ENCODE measurements at regions not wholly inside any gene's neighbourhood (a gene's known extent, or its start where the extent isn't known, plus 50 kb on each side); places are given as distances from the start of the nearest gene placed in this dataset.

DNA sequence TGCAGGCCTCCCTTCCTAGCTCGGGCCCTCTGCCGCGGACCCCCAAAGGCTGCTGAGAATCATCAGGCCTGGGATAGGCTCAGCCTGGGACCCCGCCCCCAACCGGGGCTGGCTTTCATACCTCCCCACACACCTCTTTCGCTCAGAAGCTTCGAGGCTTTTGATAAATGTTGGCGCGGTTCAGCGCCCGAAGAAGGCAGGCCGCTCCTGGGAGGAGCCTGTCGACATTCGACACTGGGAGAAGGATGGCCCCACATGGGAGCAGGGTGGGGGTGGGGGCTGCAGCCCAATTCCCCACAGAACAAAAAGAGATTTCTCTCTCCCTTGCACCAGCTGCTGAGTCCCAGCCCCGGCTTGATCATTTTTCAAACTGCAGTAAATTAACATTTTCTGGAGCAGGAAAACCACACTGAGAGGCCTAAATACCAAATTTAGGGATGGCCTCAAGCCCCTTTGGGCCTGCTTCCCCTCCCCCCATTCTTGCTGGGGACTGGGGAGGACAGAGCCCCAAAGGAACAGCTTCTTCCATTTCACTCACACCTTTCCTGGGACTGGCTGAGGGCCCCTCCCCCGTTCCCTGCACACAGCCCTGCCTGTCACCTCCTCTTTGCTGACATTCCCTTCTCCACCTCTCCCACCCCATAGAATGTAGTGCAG lies 112.9 kb upstream of the PJA1 start:
- no peak for DNase-seq (ENCODE audit: low read depth in 2 of 2)

DNA sequence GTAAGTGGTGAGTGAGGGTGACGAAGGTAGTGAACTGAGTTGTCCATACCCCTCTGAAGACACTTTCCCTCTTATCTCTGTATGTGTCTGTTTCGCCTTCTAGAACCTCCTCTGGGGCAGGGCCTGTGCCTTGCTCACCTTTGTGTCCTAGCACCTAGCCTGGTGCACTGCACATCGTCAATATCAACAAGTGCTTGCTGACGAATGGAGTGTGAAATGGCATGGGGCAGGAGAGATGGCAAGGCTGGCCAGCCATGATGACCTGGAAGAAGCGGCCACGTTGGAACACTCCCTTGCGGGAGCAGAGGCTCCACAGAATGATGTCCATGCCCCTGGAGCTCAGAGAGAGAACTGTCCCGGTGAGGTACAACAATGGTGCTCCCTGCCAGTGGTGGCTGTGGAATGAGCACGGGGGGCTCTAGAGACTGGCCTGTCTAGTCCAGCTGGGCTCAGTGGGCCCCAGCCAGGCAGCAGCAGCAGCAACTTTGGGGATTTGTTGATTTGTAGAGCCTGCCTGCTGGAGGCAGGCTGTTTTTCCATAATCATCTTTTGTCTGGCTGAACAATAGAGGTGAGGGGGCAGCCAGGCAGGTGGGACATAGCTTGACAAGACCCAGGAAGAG lies 112.2 kb upstream of the PJA1 start:
- no peak for DNase-seq (ENCODE audit: low read depth in 2 of 2)

DNA sequence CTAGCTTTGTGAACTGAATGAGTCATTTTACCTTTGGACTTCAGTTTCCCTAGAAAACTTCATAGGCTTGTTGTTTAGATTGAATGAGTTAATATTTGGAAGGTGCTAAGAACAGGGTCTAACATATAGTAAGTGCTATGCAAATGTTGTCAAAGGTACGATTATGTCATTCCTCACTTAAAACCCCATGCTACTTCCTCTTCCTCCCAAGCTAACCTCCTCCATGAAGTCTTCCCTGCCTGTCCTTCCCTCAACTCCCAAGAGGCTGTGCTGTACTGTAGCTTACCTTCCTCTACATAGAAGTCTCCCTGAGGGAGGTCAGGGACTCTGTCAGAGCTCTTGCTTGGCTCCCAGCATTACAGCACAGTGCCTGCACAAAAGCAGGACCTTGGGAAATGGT lies 103.4 kb upstream of the PJA1 start:
- DNase-seq (ENCODE audit: low read depth in 2 of 2) = no peak

DNA sequence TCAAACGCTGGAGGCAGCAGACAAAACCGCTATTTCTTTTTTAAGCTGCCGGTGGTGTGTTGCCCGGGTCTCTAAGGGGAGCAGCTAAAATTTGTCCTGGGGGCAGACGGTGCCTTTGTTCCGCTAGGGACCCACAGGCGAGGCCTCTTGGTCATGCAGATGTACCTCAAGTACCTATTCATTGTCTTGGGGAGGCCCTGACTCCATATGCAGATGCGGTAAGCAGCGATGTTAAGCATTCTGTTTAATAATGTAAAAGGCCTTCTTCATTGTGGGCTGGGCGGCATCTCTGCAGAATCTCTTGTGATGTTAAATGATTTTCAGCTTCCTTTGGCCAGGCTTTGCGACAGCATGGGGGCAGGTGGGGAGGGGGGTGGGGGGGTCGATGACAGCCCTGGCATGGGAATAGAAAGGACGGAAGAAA lies 98.9 kb upstream of the PJA1 start:
- no peak for DNase-seq (ENCODE audit: low read depth in 2 of 2)

DNA sequence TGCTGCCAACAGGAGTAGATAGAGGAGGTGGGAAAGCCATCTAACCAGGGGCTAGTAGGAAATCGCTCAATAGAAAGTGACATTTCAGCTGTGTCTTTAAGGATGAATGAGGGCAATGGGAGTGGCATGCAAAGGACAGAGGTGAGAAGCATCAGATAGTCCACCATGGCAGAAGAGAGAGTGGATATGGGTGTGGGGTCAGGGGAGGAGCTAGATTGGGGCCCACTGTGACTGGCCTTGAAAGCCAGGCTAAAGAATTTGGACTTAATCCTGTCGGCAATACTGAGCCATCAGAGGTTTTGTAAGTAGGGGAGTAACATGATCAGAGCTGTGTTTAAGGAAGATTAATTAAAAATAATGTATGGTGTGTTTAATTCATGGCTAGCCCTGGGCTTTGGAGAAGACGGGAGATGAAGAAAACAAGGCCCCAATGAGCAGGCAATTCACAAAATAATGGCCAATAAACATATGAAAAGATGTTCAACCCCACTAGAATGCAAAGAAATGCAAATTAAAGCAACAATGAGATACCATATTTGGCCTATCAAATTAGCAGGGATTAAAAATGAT lies 98.1 kb upstream of the PJA1 start:
- DNase-seq (ENCODE audit: low read depth in 2 of 2) = no peak

DNA sequence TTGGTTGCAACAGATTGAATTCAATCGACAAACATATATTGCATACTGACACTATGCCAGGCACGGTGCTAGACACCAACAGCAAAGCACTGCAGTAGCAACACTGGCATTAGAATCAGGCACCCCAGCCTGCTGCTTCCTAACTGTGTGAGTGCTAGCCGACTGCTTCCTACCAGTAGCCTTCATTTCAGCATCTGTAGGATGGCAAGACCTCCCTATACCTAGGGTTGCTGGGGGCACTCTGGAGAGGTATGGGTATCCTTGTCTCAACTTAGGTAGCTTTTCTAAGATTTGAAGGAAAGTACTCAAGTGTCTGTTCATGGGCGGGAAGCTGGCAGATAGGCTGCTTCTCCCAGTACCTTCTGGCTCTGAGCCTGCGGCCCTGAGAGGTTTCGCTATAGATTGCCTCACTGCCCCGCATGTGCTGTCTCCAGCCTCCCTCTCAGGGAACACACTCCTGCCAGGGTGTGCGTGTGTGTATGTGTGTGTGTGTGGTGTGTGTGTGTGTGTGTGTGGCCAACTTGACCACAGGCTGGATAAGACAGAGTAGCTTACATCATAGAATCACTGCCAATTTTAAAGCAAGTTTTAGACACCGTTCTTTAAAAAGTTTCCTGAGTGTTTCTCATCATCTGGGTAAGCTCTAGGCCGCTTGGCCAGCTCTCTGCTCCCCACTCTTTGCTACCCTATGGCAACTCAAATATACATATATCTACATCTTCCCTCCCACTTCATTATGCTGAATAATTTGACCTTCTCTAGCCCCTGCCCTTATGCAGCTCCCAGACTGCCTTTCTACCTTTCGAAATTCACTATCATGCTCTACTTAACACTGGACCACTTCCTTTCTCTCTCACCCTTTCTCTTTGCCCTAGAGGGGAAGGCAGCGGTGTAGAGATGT lies 97.0 kb upstream of the PJA1 start:
- no peak for DNase-seq (ENCODE audit: low read depth in 2 of 2)

DNA sequence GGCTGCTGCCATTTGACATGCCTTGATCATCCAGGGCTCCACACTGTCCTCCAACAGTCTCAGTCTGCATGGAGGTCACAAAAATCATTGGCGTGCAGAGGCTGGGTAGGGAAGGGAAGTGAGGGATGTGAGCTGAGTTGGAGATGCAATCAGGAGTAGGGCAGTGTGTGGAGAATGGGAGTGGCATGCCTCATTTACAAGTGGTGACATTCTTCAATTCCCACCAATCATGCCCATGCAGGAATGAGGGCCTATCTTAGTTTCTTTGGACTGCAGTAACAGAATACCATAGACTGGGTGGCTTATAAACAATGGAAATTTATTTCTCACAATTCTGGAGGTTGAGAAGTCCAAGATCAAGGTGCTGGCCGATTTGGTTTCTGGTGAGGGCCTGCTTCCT lies 94.9 kb upstream of the PJA1 start:
- DNase-seq (ENCODE audit: low read depth in 2 of 2) = no peak

DNA sequence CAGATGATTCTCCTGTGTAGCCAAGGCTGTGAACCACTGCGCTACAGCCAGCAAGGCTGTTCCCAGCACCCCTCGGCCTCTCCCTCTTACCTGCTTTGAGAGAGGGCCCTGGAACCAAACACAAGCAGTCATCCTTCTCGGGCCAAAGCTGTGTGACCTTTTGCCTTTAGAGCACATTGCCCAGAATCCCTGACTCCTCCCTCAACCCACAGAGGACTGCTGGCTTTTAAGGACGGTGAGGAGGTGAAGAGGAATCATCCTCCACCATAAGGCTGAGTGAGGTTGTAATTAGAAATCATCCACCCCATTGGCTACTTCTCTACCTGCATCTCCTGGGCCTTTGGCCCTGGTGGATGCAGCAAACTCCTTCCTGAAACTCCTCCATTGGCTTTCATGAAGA lies 93.6 kb upstream of the PJA1 start:
- no peak for DNase-seq (ENCODE audit: low read depth in 2 of 2)

DNA sequence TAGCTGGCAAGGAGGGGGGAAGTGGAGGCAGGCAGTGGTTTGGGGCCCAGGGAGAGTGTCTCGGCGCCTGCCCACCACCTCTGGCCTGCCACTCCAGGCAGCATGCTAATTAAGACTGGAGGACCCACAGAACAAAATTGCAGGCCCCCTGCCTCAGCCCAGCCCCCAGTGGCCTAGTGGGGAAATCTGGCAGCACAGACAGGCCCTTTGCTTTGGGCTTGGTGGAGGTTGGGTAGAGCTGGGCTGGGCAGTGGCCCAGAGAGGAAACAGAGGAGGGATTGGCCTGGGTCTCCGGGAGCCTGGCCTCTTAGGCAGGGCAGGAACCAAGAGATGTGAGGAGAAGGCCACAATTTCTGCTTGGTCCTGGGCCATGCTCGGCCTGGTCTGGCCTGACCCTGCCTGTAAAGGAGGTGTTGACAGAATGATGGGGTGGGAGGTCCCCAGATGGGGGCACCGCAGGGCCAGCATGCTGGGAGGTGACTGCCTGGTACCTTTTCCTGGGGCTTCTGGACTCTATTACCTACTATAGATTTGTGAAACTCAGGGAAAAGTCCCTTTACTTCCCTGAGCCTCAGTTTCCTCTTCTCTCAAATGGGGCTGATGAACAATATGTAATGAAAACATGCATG lies 92.4 kb upstream of the PJA1 start:
- DNase-seq (ENCODE audit: low read depth in 2 of 2) = no peak

DNA sequence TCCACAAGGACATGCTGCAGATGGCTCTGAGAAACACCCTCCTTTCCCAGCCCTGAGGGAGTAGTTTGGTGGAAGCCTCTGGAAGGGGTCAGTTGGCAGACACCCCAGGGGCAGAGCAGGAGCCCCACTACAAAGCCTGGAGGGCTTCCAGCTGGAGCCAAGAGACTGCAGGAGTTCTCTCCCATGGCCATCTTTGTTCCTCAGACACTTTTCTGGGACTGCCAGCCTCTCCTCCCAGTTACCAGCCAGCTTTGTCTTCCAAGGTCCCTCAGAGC lies 91.0 kb upstream of the PJA1 start:
- no peak for DNase-seq (ENCODE audit: low read depth in 2 of 2)

DNA sequence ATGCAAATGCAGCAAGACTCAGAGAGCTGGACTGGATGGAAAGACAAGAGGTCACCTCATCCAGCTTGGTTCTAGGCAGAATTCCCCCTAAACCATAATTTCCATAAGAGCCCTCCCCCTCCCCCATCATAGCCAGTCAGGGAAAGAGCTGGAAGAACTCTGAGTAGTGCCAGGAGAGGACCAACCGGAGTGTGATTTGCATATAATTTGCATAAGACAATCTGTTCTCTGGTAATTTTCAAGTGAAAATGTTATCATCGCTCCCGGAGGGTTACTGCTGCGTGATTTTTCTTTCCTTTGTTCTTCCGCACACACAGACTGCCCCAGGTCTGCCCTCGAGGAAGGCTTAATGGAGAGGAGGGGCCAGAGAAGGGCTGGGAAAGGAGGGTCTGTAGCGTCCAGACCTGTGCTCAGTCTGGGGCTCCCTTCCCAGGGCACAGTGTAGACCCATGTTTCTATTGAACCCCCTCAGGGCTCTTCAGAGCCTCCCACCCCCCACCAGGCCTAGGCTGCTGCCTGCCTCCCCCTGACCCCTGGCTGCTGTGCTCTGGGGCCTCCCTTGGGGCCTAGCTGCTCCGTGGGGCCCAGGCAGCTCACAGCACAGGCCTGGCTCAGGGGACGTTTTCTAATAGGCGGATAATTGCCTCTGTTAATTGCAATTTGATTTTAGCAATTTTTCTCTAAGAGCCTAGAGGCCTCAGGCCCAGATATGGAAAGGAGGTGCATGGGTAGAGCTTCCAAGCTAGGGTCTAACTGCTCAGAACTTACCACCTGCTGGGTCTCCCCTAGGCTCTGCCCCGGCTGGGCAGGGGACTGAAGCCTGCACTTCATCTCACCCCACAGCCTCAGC lies 90.4 kb upstream of the PJA1 start:
- no peak for DNase-seq (ENCODE audit: low read depth in 2 of 2)

DNA sequence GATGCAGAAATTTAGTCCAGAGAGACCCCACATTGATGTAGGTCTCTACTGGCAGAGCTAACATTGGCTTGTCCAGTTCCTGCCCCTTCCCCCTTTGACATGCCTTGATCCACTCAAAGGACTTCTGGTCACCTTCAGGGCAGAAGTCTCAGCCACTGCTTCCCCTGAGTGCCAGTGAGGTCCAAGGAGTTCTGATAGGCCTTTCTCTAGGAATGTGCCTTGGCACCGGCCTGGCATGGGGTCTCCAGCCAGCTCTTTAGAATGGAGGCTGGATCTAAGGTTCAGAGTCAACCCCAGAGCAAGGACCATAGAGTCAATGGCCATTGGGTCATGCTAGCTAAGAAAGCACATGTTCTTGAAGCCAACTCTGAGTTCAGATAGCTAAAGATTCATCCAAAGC lies 88.6 kb upstream of the PJA1 start:
- no peak for DNase-seq (ENCODE audit: low read depth in 2 of 2)

DNA sequence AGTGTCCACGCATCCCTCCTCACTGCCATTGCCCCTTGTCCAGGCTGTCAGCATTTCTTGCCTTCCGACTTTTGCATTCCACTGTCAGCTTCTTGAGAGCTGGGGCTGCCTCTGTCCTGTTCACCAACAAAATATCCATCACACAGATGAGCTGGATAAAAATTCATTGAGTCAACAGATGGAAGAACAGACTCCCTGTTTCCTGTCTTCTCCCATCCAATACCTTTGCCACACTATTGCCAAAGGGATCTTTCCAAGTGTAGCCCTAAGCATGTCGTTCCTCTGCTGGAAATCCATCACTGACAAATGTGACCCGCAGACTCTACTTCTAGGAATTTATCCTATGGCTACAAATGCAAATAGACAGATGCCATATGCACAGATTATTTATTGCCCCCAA lies 78.0 kb upstream of the PJA1 start:
- DNase-seq (ENCODE audit: low read depth in 2 of 2) = no peak

DNA sequence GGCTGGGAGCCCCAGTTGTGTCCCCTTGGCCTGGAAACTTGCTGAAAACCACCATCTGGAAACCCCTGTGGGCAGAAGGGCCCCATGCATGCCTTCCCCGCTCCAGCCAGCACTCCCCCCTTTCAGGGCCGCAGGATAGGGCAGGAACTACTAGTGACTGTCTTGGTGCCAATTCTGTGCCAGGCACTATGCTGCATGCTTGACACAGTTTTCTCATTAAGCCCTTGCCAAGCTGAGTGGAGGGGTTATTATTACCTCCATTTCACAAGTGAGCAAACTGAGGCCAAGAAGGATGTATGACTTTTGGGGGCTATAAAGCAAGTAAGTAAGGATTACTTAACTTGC lies 73.6 kb upstream of the PJA1 start:
- no peak for DNase-seq (ENCODE audit: low read depth in 2 of 2)

DNA sequence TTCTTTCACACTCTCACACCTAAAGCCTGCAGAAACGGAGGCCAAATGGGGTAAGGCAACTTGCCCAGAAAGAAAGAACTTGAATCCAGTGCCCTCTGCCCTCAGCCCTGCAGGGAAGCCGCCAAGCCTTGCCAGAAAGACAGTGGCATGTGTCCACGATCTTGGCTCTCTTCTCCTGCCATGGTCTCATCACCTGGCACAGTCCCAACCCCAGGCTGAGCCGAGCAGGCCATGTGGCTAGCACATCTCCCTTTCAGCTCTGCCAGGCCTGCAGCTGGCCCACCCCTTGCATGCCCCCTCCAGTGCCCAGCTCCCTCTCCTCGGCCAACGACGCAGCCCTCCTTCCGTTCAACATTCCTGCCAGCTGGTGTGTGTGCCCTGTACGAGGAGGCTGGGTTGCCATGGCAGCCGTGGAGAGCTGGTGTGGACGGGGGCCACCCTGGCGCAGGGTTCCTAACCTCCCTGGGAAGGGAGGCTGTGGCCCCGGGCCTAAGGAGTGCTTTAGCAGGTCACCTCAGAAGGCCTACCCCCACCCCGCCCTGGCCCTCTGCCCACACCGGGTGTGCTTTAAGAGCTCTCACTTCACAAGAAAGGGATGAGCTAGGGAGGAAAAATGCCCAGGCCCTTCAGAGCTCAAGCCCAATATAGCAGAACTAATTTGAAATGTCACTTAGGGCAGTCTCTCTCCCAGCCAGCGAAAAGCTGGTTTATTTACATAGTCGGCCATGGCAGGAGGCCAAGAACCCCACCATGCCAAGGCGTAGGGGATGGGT lies 73.0 kb upstream of the PJA1 start:
- DNase-seq (ENCODE audit: low read depth in 2 of 2) = no peak

DNA sequence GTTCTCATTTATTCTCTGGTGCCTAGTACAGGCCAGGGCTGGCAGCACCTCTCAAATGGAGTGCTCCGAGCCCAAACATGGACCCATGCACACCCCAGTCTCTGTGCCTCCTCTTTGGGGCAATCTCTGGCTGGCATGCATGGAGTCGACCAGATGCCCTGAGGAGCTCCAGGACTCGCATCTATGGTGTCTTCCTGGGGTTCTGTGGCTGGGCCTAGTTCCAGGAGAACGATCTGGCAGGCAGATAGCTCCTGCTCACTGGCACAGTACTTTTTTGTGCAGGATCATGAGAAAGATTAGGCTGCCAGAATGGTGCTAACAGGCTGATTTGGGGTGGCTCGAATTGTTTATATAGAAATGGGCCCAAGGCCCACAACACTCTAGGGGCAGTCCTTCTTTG lies 72.0 kb upstream of the PJA1 start:
- DNase-seq (ENCODE audit: low read depth in 2 of 2) = no peak

DNA sequence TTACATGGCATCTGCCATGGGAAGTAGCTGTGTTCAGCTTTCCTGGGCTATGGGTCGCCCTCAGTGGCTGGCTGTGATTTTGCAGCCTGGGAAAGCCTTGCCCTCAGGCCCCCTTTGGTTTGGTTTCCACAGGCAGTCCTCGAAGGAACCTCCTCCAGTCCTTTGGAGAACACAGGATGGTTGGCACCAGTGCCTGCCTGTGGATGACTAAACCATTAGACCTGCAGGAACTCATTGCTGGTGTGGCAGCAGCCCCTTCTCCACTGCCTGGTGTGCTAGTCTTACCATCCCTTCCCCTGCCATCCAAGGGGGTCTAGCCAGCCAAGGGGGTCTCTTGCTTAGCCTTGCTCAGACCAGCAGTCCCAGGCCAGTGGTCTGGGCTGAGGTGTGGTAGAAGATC lies 71.4 kb upstream of the PJA1 start:
- DNase-seq (ENCODE audit: low read depth in 2 of 2) = no peak

DNA sequence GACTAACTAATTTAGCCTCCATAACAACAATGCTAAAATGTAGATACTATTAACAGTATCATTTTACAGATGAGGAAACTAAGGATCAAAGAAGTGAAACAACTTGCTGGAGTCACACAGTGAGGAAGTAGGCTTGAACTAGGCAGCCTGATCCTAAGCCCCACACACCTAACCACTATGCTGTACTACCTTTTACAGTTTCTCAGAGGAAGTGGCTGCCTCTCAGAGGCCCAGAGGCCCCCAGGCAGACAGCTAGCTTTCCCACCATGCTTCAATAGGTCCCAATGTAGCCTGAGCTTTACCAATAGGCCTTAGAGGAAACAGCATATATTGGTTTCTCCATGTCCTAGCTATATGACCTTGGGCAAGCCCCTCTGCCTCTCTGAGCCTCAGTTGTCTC lies 69.4 kb upstream of the PJA1 start:
- DNase-seq (ENCODE audit: low read depth in 2 of 2) = no peak

DNA sequence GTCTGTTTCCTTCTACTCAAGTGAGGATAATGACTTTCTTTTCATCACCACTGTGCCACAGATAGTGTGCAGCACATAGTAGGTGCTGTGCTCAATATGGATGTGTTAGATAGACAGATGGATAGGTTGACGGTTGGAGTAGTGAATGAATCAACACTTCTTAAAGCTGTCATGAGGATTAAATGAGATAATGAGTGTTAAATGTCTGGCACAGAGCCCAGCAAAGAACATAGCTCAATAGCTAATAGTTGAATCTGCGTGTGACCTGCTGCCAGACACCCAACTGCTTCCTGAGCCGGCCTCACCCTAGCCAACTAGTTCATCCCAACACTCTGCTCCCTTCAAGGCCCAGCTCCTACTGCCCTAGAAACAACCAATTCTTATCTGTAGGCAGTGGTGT lies 67.7 kb upstream of the PJA1 start:
- DNase-seq (ENCODE audit: low read depth in 2 of 2) = no peak

DNA sequence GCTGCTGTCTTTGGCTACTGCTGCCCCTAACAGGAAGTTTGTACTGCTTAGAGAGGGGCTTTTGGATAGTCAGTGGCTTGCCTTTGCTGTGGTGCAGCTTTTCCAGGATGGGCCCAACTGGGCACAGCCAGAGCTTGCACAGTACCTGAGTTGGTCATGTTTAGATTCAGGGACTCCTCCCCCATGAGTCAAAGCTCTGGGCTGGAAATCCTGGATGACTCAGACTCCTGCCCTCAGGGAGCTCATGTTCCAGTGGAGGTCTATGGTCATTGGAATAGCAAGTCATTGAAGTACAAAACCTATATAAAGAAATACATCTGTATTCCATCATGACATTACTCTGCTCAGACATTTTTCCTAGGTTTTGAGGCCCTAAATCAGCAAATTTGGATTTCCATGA lies 66.7 kb upstream of the PJA1 start:
- no peak for DNase-seq (ENCODE audit: low read depth in 2 of 2)

DNA sequence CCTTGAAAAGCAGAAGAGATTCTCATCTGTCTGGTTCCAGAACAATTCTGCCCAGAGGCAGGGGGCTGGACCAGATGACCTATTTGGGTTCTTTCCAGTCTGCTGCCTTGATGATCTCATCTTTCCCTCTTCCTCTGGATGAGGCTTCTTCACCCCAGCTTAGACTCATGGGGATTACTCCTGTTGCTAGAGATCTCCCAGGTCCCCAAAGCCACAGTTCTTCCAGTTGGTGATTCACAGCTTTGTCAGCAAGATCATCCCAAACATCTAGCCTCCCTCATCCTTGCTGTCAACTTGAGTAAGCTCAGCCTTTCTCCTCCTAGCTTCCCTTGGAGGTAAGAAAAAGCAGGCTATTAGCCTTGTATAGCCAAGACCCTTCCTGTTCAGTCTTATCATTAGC lies 64.2 kb upstream of the PJA1 start:
- no peak for DNase-seq (ENCODE audit: low read depth in 2 of 2)

Data from stimulated activated CD4-positive, alpha-beta T cell treated with anti-CD3 and anti-CD28 coated beads, Interleukin-15, amount 100 ng/mL, for 48 hours (primary cell).